Endothelial cell of umbilical vein (primary cell): ENCODE measurements at regions not wholly inside any gene's neighbourhood (a gene's known extent, or its start where the extent isn't known, plus 50 kb on each side); places are given as distances from the start of the nearest gene placed in this dataset.

Experiments
- BruUV-seq: library from RNA; stranded (reverse); fragments of 400-500 nt; replicated peaks from 2 replicates; lab custom pipeline; 2021; lab: Mats Ljungman, UMichigan
- CTCF ChIA-PET: fragments of 300-600, 350-600 bp; sonication (Branson Sonifier 250); formaldehyde crosslinking; loops from one replicate; lab custom pipeline; 2021; ENCODE audit warnings: antibody characterized with exemption, inconsistent platforms; lab: Charles Lee
- POLR2A ChIA-PET: fragments of 300-600, 350-600 bp; sonication (Branson Sonifier 250); formaldehyde crosslinking; loops from one replicate; lab custom pipeline; 2021; ENCODE audit warnings: antibody characterized with exemption, inconsistent platforms; lab: Charles Lee
- DNase-seq: peaks from one replicate; pipeline ENCODE4 v3.0.0-alpha.2; 2011; ENCODE audit warnings: low read depth, low spot score
- FAIRE-seq: peaks from 2 replicates; lab custom pipeline; 2011; peaks lifted over from hg19 to GRCh38; lab: Jason Lieb, UNC
- H2AFZ ChIP-seq: 2 replicates; pipeline ENCODE4 v1.6.0; 2012; ENCODE audit warnings: low read depth, low read length, control low read depth, inconsistent platforms
- H3K27ac ChIP-seq: 2 replicates; pipeline ENCODE4 v1.5.1; 2011; ENCODE audit warnings: low read depth, mild to moderate bottlenecking, control low read depth, low read length, moderate library complexity; ENCODE audit not compliant: insufficient read depth
- H3K27me3 ChIP-seq, 2 experiments: 2 replicates each; pipeline versions ENCODE4 v1.6.0 to v1.6.1; 2011; ENCODE audit warnings: low read length in 2 of 2, mixed read lengths in 1 of 2; ENCODE audit not compliant: control insufficient read depth in 2 of 2, insufficient read depth in 2 of 2
- H3K36me3 ChIP-seq, 2 experiments: 2 replicates in 1 of 2; 3 replicates in 1 of 2; pipeline ENCODE4 v1.5.1; 2011; ENCODE audit warnings: low read length in 2 of 2, mild to moderate bottlenecking in 1 of 2, moderate library complexity in 1 of 2; ENCODE audit not compliant: control insufficient read depth in 2 of 2, insufficient read depth in 2 of 2; ENCODE audit errors: extremely low read depth in 1 of 2
- H3K4me1 ChIP-seq: 3 replicates; pipeline ENCODE4 v1.5.1; 2011; ENCODE audit warnings: mild to moderate bottlenecking, low read length; ENCODE audit not compliant: control insufficient read depth, insufficient read depth; ENCODE audit errors: extremely low read depth
- H3K4me2 ChIP-seq: 2 replicates; pipeline ENCODE4 v1.6.1; 2011; ENCODE audit warnings: low read length, control low read depth, mixed read lengths; ENCODE audit not compliant: insufficient read depth
- H3K4me3 ChIP-seq, 3 experiments: fragments of 200-600 bp in 1 of 3; sonication (generic), shearing (Covaris generic) in 1 of 3; replicated peaks in 1 of 3; 2 replicates each; pipeline ENCODE4 v1.5.1; 2011 to 2016; ENCODE audit warnings: control low read depth in 3 of 3, low read length in 3 of 3, mild to moderate bottlenecking in 2 of 3, inconsistent platforms in 1 of 3, low read depth in 1 of 3, moderate library complexity in 1 of 3; ENCODE audit not compliant: insufficient read depth in 1 of 3
- H3K79me2 ChIP-seq: 2 replicates; pipeline ENCODE4 v1.6.0; 2012; ENCODE audit warnings: low read length, inconsistent platforms; ENCODE audit not compliant: control insufficient read depth, insufficient read depth
- H3K9ac ChIP-seq: replicated peaks from 2 replicates; pipeline ENCODE3; 2011; ENCODE audit warnings: low read length, control low read depth; ENCODE audit not compliant: insufficient read depth; ENCODE audit errors: extremely low read depth
- H3K9me1 ChIP-seq: replicated peaks from 3 replicates; pipeline ENCODE4 v1.6.0; 2011; ENCODE audit warnings: mild to moderate bottlenecking, low read length; ENCODE audit not compliant: control insufficient read depth, insufficient read depth; ENCODE audit errors: extremely low read depth
- H3K9me3 ChIP-seq: replicated peaks from 2 replicates; pipeline ENCODE4 v1.5.1; 2012; ENCODE audit warnings: low read length, inconsistent platforms; ENCODE audit not compliant: control insufficient read depth, insufficient read depth
- H4K20me1 ChIP-seq: replicated peaks from 2 replicates; pipeline ENCODE3; 2011; ENCODE audit warnings: mild to moderate bottlenecking, low read length; ENCODE audit not compliant: control insufficient read depth, insufficient read depth; ENCODE audit errors: extremely low read depth
- EZH2 ChIP-seq: IDR thresholded peaks from 2 replicates; pipeline ENCODE4 v1.6.1; 2012; ENCODE audit warnings: borderline replicate concordance, low read depth, mild to moderate bottlenecking, moderate library complexity, low read length, inconsistent platforms; ENCODE audit not compliant: severe bottlenecking
- FOS ChIP-seq: IDR thresholded peaks from 2 replicates; pipeline ENCODE4 v1.6.1; 2011; ENCODE audit warnings: mild to moderate bottlenecking, low read length, moderate library complexity, borderline replicate concordance; ENCODE audit not compliant: insufficient read depth
- GATA2 ChIP-seq: IDR thresholded peaks from 2 replicates; pipeline ENCODE4 v1.7.0; 2011; ENCODE audit warnings: low read depth, mild to moderate bottlenecking, moderate library complexity, mixed read lengths, low read length; ENCODE audit not compliant: insufficient read length, insufficient read depth
- JUN ChIP-seq: IDR thresholded peaks from 2 replicates; pipeline ENCODE4 v1.6.1; 2011; ENCODE audit warnings: borderline replicate concordance, low read depth; ENCODE audit not compliant: insufficient read length, insufficient read depth
- MYC ChIP-seq: IDR thresholded peaks from one replicate; pipeline ENCODE4 v1.6.1; 2011; ENCODE audit warnings: mild to moderate bottlenecking, low read depth, low read length
- POLR2A ChIP-seq: IDR thresholded peaks from 2 replicates; pipeline ENCODE4 v1.6.1; 2012; ENCODE audit warnings: low read depth, mild to moderate bottlenecking, control low read depth, low read length
- POLR2AphosphoS5 ChIP-seq: IDR thresholded peaks from 2 replicates; pipeline ENCODE4 v1.6.1; 2012; ENCODE audit warnings: low read depth, mild to moderate bottlenecking, control low read depth, low read length, moderate library complexity; ENCODE audit not compliant: insufficient read depth
- dilution Hi-C: fragments of 300-500 bp; cut with MboI; formaldehyde crosslinking; loops from one replicate; pipeline ENCODE4 v1.15.0; 2019; ENCODE audit warnings: low sequenced_read_pairs; ENCODE audit not compliant: extremely low pct_ligation_motif_present
- intact Hi-C: fragments of 100-400 bp; cut with micrococcal nuclease; formaldehyde crosslinking; loops from one replicate; pipeline ENCODE4 v1.10.0; 2022
- TF ChIP-seq, protein P1 (sequence below), 2 donors: IDR thresholded peaks; 1 replicate in 1 of 2; 2 replicates in 1 of 2; pipeline ENCODE4 v1.5.1; 2011; ENCODE audit warnings: low read length in 2 of 2, mild to moderate bottlenecking in 2 of 2, moderate library complexity in 2 of 2, control low read depth in 1 of 2, inconsistent platforms in 1 of 2, low read depth in 1 of 2; ENCODE audit not compliant: insufficient read depth in 1 of 2; ENCODE audit errors: extremely low read depth in 1 of 2
- TF ChIP-seq, protein P2 (sequence below): IDR thresholded peaks from 2 replicates; pipeline ENCODE4 v1.6.1; 2011; ENCODE audit not compliant: insufficient read depth, insufficient read length

DNA sequence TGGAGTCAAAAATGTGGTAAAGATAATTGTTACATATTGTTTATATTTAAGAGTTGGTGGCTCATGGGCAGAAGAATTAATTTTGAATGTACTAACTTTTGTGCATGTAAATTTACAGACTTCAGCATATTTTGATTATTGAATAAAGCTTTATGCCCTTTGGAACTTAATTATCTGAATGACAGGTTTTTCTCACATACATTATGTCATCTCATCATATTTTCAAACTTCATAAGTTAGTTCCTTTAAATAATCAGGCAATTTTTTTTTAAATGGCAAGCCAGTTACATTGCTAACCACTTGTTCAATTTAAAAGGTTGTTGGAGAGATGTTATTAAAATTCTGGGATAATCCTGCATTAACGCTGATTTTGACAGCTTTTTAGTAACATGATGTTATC lies 184.6 kb upstream of the EDIL3 start:
- dilution Hi-C loops = no loop called here
- Histone ChIP-seq H3K4me2 (no peak overlapping the region), H3K79me2 (no peaks in the 10 kb centered on the region), H4K20me1 (no peaks in the 10 kb centered on the region), H3K27me3 (no peaks in the 10 kb centered on the region), H3K9ac (no peak overlapping the region), H3K9me1 (no peaks in the 10 kb centered on the region), H3K4me1 (no peaks in the 10 kb centered on the region), H3K27ac (no peak overlapping the region), H2AFZ (no peak overlapping the region), H3K4me3 (no peak overlapping the region), H3K36me3 (no peaks in the 10 kb centered on the region), H3K9me3 (no peaks in the 10 kb centered on the region)
- TF ChIP-seq FOS = no peak
- no peak for TF ChIP-seq GATA2
- TF ChIP-seq POLR2A = no peak
- no peak for TF ChIP-seq EZH2
- TF ChIP-seq MYC = no peak
- TF ChIP-seq POLR2AphosphoS5 = no peak
- TF ChIP-seq JUN = no peak
- TF ChIP-seq, protein P1, sequence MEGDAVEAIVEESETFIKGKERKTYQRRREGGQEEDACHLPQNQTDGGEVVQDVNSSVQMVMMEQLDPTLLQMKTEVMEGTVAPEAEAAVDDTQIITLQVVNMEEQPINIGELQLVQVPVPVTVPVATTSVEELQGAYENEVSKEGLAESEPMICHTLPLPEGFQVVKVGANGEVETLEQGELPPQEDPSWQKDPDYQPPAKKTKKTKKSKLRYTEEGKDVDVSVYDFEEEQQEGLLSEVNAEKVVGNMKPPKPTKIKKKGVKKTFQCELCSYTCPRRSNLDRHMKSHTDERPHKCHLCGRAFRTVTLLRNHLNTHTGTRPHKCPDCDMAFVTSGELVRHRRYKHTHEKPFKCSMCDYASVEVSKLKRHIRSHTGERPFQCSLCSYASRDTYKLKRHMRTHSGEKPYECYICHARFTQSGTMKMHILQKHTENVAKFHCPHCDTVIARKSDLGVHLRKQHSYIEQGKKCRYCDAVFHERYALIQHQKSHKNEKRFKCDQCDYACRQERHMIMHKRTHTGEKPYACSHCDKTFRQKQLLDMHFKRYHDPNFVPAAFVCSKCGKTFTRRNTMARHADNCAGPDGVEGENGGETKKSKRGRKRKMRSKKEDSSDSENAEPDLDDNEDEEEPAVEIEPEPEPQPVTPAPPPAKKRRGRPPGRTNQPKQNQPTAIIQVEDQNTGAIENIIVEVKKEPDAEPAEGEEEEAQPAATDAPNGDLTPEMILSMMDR (IDR thresholded peaks at IDR 0.05; ENCODE audit: extremely low read depth in 1 of 2, insufficient read depth in 1 of 2, low read depth in 1 of 2, low read length in 2 of 2) = no peak
- TF ChIP-seq, protein P2, sequence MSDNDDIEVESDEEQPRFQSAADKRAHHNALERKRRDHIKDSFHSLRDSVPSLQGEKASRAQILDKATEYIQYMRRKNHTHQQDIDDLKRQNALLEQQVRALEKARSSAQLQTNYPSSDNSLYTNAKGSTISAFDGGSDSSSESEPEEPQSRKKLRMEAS = no peak
- intact Hi-C loops = no loop called here
- no TSS peak for BruUV-seq
- POLR2A ChIA-PET = no interaction called here
- CTCF ChIA-PET = no interaction called here
- FAIRE-seq = no peak
- no peak for DNase-seq
